ENCODE measurements at regions not wholly inside any gene's neighbourhood (a gene's known extent, or its start where the extent isn't known, plus 50 kb on each side); places are given as distances from the start of the nearest gene placed in this dataset.

DNA sequence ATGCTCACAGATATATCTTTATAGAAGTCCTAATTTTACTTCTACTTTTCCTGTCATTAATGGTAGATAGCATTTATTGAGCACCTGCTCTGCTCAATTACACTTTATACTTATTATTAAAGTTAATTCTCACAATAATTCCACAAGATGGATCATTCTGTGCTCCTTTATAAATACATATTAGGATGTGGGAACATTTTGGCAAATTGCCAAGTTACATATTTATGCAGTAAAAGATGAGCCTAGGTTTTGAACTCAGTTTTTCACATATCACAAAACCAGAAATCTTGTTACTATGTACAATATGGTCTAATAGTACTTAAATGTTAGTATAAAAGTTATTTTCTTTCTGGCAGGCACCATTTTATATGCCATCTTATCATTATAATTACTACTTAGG lies 895.0 kb upstream of the B3GALT2 start:
- no peak for DNase-seq (ENCODE audit: low read depth)

DNA sequence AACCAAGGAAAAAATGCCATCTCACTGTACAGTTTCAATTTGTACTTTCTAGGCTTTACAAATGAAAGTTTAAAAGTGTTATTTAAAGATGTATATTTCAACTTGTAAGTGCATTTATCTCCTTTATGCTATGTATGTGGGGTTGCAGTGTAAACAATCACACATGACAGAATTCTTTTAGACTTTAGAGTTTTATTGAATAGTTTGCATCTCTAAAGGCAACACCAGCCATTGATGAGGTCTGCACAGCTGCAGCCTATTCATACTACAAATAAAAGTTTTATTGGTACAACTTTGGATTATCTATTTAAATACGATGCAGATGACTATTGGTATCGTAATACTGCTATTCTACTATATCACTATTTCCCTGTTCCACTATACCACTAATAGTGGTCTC lies 894.4 kb upstream of the B3GALT2 start:
- TF ChIP-seq, protein P1, sequence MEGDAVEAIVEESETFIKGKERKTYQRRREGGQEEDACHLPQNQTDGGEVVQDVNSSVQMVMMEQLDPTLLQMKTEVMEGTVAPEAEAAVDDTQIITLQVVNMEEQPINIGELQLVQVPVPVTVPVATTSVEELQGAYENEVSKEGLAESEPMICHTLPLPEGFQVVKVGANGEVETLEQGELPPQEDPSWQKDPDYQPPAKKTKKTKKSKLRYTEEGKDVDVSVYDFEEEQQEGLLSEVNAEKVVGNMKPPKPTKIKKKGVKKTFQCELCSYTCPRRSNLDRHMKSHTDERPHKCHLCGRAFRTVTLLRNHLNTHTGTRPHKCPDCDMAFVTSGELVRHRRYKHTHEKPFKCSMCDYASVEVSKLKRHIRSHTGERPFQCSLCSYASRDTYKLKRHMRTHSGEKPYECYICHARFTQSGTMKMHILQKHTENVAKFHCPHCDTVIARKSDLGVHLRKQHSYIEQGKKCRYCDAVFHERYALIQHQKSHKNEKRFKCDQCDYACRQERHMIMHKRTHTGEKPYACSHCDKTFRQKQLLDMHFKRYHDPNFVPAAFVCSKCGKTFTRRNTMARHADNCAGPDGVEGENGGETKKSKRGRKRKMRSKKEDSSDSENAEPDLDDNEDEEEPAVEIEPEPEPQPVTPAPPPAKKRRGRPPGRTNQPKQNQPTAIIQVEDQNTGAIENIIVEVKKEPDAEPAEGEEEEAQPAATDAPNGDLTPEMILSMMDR (IDR thresholded peaks at IDR 0.05; ENCODE audit: low read length, missing control alignments), result no peak
- no peak overlapping the region for H3K4me3 ChIP-seq (replicated peaks; ENCODE audit: low read depth, low read length)
- DNase-seq (ENCODE audit: low read depth), result no peak

More for the DNA sequence above, 895.0 kb upstream of the B3GALT2 start:
- H3K4me3 ChIP-seq (replicated peaks; ENCODE audit: low read depth, low read length), result no peak overlapping the region
- TF ChIP-seq, protein P1 (IDR thresholded peaks at IDR 0.05; ENCODE audit: low read length, missing control alignments), result no peak

DNA sequence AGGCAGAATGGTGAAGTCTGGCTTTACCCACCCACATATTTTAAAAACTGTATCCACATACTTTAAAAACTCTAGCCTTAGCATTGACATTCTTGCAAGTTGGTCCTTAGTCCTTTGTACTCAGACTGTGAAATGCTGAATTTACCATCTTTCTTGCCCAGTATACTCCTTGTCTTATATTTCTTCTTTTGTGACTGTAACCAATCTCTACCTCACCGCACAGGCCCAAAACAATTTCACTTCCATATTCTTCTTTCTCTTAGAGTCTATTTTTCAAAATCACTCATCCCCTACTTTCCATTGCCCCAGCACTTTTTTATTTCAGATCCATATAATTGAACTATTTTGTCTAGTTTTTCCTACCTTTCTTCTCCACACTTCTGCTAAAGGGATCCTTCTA lies 892.4 kb upstream of the B3GALT2 start:
- no peak overlapping the region for H3K4me3 ChIP-seq (replicated peaks; ENCODE audit: low read depth, low read length)
- TF ChIP-seq, protein P1 (IDR thresholded peaks at IDR 0.05; ENCODE audit: low read length, missing control alignments), result no peak
- no peak for DNase-seq (ENCODE audit: low read depth)

DNA sequence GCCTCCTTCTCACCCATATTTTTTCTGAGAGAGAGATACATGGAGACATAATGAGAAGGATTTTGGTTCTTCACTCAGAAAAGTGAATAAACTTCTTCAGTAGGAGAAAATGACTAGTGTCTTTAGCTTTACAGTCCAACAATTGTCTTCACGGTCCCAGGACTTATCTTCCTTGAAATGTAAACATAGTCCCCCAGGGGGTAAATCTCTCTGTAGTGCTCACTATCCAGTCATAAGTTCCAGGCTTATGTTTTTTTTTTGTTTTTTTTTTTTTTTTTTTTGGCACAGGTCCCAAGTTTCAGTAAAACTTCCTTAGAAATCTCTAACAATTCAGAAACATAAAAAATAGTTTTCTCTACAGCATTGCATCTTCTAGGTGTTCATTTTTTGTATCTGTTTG lies 890.2 kb upstream of the B3GALT2 start:
- no peak overlapping the region for H3K4me3 ChIP-seq (replicated peaks; ENCODE audit: low read depth, low read length)
- TF ChIP-seq, protein P1 (IDR thresholded peaks at IDR 0.05; ENCODE audit: low read length, missing control alignments), result no peak
- DNase-seq (ENCODE audit: low read depth), result peak; percentile 47

DNA sequence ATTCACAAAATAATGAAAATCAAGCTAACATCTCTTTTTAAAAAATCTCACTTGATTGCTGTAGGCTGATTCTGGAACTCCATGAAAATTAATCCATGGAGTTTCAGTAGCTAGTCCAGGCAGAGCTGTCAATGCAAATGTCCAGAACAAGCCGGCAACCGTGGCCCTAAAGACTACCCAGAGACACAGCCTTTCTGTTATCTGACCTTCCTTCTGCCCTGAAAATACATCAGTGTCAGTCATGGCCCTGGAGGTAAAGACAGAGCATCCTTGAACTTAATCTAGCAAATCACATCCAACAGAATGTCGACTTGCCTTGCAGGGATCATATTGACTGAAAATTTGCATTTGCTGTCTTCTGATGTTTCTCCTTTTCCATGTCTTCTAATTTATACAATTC lies 887.4 kb upstream of the B3GALT2 start:
- TF ChIP-seq, protein P1 (IDR thresholded peaks at IDR 0.05; ENCODE audit: low read length, missing control alignments), result no peak
- no peak overlapping the region for H3K4me3 ChIP-seq (replicated peaks; ENCODE audit: low read depth, low read length)
- no peak for DNase-seq (ENCODE audit: low read depth)

DNA sequence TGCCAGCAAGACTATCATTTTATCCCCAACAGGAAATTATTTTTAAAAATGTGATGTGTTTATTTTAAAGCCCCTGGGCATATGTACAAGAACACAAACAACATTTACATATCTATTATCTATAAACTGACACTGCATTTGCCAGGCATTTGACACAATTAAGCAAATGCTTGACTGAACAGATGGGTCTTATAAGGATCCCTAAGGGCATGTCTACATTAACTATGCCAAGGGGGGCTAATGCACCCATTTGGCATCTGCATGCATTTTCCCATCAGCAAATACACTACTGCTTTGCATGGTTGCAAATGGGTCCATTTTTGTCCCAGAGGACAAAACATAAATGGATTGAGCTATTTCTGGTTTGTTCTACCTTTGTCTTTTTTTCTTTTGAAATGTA lies 884.8 kb upstream of the B3GALT2 start:
- H3K4me3 ChIP-seq (replicated peaks; ENCODE audit: low read depth, low read length), result no peak overlapping the region
- TF ChIP-seq, protein P1 (IDR thresholded peaks at IDR 0.05; ENCODE audit: low read length, missing control alignments), result no peak

DNA sequence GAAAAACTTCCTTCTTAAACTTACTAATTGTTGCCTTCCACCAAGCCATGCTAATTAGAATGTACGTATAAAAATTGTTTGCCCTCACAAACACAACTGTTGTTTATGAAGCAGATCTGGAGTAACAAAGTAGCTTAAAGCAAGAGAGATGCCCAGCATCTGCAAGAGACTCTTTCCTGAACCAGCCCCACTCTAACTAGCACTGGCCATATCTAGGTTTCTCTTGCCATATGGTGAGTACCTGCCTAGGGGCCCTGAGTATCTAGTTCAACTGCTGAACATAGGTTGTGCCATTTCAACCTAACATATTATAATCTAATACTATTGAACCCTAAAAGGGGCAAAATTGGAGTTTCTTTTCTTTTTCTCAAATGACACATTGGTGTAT lies 883.4 kb upstream of the B3GALT2 start:
- TF ChIP-seq, protein P1 (IDR thresholded peaks at IDR 0.05; ENCODE audit: low read length, missing control alignments), result no peak
- no peak for DNase-seq (ENCODE audit: low read depth)
- H3K4me3 ChIP-seq (replicated peaks; ENCODE audit: low read depth, low read length), result no peak overlapping the region

More for the DNA sequence above, 884.8 kb upstream of the B3GALT2 start:
- DNase-seq (ENCODE audit: low read depth), result no peak
